ENCODE measurements at regions not wholly inside any gene's neighbourhood (a gene's known extent, or its start where the extent isn't known, plus 50 kb on each side); places are given as distances from the start of the nearest gene placed in this dataset.

DNA sequence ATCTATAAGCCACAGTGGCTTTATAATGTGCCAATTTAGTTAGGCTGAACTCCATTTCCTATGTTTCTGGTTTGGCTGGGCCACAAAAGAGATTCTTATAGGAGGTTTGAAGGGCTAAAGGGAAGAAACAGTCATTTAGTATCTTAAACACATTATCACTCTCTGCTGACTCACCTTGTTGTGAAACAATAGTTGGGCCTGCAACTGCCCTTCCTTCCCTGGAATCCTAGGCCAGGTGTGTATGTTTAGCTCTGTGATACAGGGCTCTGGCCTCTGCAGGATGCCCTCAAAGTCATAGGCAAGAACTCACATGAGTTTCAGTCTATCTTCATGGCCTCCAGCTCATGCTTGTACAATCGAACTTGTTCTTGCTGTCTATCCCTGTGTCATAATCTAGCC, 400.0 kb upstream of the CELF4 start:
- no peak for TF ChIP-seq POLR2A (IDR thresholded peaks at IDR 0.05)
- TF ChIP-seq, protein P1, sequence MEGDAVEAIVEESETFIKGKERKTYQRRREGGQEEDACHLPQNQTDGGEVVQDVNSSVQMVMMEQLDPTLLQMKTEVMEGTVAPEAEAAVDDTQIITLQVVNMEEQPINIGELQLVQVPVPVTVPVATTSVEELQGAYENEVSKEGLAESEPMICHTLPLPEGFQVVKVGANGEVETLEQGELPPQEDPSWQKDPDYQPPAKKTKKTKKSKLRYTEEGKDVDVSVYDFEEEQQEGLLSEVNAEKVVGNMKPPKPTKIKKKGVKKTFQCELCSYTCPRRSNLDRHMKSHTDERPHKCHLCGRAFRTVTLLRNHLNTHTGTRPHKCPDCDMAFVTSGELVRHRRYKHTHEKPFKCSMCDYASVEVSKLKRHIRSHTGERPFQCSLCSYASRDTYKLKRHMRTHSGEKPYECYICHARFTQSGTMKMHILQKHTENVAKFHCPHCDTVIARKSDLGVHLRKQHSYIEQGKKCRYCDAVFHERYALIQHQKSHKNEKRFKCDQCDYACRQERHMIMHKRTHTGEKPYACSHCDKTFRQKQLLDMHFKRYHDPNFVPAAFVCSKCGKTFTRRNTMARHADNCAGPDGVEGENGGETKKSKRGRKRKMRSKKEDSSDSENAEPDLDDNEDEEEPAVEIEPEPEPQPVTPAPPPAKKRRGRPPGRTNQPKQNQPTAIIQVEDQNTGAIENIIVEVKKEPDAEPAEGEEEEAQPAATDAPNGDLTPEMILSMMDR (IDR thresholded peaks at IDR 0.05) = no peak
